Activated CD8-positive, alpha-beta T cell treated with anti-CD3 and anti-CD28 coated beads for 36 hours (primary cell): ENCODE measurements at regions not wholly inside any gene's neighbourhood (a gene's known extent, or its start where the extent isn't known, plus 50 kb on each side); places are given as distances from the start of the nearest gene placed in this dataset.
"Not testable (repeated sequence)": the region's sequence is repeated elsewhere in the genome, so short reads cannot be mapped to it uniquely, and the experiment has no call there.

Experiments
- ATAC-seq: fragments of 200-7000 bp; cut with Tn5 transposase; one replicate; pipeline ENCODE4 v1.10.0; 2021; ENCODE audit warnings: mild to moderate bottlenecking, moderate library complexity
- CTCF ChIA-PET: fragments of 350-600 bp; sonication (Branson Sonifier 250); formaldehyde crosslinking; loops from one replicate; lab custom pipeline; 2021; ENCODE audit warnings: antibody characterized with exemption; lab: Charles Lee
- POLR2A ChIA-PET: fragments of 350-600 bp; sonication (Branson Sonifier 250); formaldehyde crosslinking; loops from one replicate; lab custom pipeline; 2021; ENCODE audit warnings: antibody characterized with exemption; lab: Charles Lee
- DNase-seq: peaks from one replicate; pipeline ENCODE4 v3.0.0-alpha.2; 2020
- H3K27ac Mint-ChIP-seq: one replicate; pipeline ENCODE4 v1.8.0; 2021; ENCODE audit warnings: mild to moderate bottlenecking, mixed read lengths
- H3K27me3 Mint-ChIP-seq: one replicate; pipeline ENCODE4 v1.8.0; 2021; ENCODE audit warnings: mixed read lengths
- H3K36me3 Mint-ChIP-seq: one replicate; pipeline ENCODE4 v1.8.0; 2021; ENCODE audit warnings: low read depth, mixed read lengths
- H3K4me1 Mint-ChIP-seq: one replicate; pipeline ENCODE4 v1.8.0; 2021; ENCODE audit warnings: low read depth, mixed read lengths
- H3K4me3 Mint-ChIP-seq: one replicate; pipeline ENCODE4 v1.8.0; 2021; ENCODE audit warnings: mild to moderate bottlenecking, moderate library complexity, mixed read lengths
- H3K9me3 Mint-ChIP-seq: one replicate; pipeline ENCODE4 v1.8.0; 2021; ENCODE audit warnings: mixed read lengths
- intact Hi-C: fragments of 100-400 bp; cut with micrococcal nuclease; formaldehyde crosslinking; loops from one replicate; pipeline ENCODE4 v1.10.0; 2022
- TF ChIP-seq, protein P1 (sequence below): fragments of 200-600 bp; IDR thresholded peaks from one replicate; pipeline ENCODE4 v1.8.0; 2022; ENCODE audit warnings: antibody characterized with exemption, mild to moderate bottlenecking

DNA sequence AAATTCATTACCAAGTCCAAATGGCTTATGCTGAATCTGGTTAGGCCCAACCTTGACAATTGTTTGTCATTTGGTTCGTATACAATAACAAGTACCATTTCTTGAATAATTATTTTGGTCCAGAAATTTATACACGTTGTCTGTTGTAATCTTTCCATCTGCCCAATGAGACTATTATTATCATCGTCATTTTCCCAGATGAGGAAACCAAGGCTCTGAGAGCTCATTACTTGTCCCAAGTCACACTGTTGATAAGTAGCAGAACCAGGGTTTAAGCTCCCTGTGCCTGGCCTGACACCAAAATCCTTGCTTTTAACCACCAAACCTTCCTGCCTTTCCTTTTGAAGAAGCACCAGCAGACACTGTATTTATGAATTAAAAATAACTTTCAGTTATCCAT lies 81.3 kb downstream of the RGS2 start:
- H3K27ac Mint-ChIP-seq: no peak overlapping the region
- CTCF ChIA-PET: no interaction called here
- ATAC-seq: no peak
- DNase-seq: no peak
- no peaks in the 10 kb centered on the region for H3K36me3 Mint-ChIP-seq
- H3K9me3 Mint-ChIP-seq: no peaks in the 10 kb centered on the region
- POLR2A ChIA-PET: no interaction called here
- no peak overlapping the region for H3K4me3 Mint-ChIP-seq
- H3K27me3 Mint-ChIP-seq: no peaks in the 10 kb centered on the region
- no peaks in the 10 kb centered on the region for H3K4me1 Mint-ChIP-seq
- intact Hi-C loops: no loop called here
- TF ChIP-seq, protein P1, sequence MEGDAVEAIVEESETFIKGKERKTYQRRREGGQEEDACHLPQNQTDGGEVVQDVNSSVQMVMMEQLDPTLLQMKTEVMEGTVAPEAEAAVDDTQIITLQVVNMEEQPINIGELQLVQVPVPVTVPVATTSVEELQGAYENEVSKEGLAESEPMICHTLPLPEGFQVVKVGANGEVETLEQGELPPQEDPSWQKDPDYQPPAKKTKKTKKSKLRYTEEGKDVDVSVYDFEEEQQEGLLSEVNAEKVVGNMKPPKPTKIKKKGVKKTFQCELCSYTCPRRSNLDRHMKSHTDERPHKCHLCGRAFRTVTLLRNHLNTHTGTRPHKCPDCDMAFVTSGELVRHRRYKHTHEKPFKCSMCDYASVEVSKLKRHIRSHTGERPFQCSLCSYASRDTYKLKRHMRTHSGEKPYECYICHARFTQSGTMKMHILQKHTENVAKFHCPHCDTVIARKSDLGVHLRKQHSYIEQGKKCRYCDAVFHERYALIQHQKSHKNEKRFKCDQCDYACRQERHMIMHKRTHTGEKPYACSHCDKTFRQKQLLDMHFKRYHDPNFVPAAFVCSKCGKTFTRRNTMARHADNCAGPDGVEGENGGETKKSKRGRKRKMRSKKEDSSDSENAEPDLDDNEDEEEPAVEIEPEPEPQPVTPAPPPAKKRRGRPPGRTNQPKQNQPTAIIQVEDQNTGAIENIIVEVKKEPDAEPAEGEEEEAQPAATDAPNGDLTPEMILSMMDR: no peak

DNA sequence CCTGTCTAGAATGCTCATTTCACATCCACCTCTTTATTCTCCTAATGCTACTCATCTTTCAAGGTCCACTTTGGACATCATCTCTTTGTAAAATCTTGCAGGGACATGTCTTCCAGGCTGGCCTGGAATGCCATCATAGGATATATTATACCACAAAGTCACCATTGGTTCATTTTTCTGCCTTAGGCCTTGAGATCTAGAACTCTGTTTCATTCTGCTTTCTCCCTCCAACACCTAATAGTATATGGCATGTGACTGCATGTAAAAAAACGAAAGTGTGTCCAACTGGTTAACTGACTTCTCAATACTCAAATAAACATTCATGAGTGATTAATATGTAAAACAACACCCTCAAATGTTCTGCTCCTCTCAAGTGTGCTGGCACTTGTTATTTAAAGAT lies 84.1 kb downstream of the RGS2 start:
- H3K4me3 Mint-ChIP-seq: no peak overlapping the region
- no peak for DNase-seq
- H3K27ac Mint-ChIP-seq: no peak overlapping the region
- TF ChIP-seq, protein P1: no peak
- ATAC-seq: no peak
- POLR2A ChIA-PET: no interaction called here
- intact Hi-C loops: no loop called here
- no peaks in the 10 kb centered on the region for H3K9me3 Mint-ChIP-seq
- no peaks in the 10 kb centered on the region for H3K36me3 Mint-ChIP-seq
- no peaks in the 10 kb centered on the region for H3K27me3 Mint-ChIP-seq
- H3K4me1 Mint-ChIP-seq: no peaks in the 10 kb centered on the region
- CTCF ChIA-PET: no interaction called here

DNA sequence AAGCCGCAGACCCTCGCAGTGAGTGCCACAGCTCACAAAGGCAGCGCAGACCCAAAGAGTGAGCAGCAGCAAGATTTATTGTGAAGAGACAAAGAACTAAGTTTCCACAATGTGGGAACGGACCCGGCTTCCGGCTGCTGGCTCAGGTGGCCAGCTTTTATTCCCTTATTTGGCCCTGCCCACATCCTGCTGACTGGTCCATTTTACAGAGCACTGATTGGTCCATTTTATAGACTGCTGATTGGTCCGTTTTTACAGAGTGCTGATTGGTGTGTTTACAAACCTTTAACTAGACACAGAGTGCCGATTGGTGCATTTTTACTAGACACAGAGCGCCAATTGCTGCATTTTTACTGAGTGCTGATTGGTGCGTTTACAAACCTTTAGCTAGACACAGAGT lies 86.6 kb downstream of the RGS2 start:
- H3K4me1 Mint-ChIP-seq, H3K4me3 Mint-ChIP-seq, H3K27me3 Mint-ChIP-seq, POLR2A ChIA-PET, ATAC-seq, H3K27ac Mint-ChIP-seq, H3K36me3 Mint-ChIP-seq, DNase-seq, CTCF ChIA-PET, H3K9me3 Mint-ChIP-seq, intact Hi-C loops: not testable (repeated sequence)

DNA sequence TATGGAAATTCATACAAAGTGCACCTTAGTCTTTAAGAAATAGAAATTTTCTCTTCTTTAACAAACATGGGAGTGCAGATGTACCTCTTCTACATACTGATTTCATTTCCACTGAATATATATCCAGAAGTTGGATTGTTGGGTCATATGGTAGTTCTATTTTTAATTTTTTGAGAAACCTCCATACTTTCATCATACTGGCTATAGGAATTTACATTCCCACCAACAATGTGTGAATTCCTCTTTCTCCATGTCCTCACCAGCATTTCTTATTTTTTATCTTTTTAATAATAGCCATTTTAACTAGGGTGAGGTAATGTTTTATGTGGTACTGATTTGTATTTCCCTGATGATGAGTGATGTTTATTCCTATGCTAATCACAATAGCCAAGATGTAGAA lies 87.5 kb downstream of the RGS2 start:
- DNase-seq: no peak
- H3K4me3 Mint-ChIP-seq: no peak overlapping the region
- no peaks in the 10 kb centered on the region for H3K36me3 Mint-ChIP-seq

DNA sequence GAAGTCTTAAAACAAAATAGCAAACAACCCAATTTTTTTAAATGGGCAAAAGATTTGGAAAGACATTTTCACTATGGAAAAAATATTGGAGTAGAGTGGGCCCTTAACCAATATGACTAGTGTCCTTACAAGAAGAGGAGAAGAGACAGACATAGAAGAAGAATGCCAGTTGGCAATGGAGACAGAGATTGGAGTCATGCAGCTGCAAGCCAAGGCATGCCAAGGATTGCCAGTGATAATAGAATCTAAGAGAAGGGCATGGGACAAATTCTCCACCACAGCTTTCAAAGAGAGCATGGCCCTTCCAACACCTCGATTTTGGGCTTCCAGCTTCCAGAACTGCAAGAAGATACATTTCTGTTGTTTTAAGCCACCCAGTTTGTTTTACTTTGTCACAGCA lies 92.7 kb downstream of the RGS2 start:
- no peaks in the 10 kb centered on the region for H3K36me3 Mint-ChIP-seq
- H3K27me3 Mint-ChIP-seq: no peaks in the 10 kb centered on the region
- no peak overlapping the region for H3K27ac Mint-ChIP-seq
- ChIA-PET CTCF (interaction anchor here (1.3 kb wide), 1 partner anchor 29 kb away, joined by 3 read pairs; no protein-coding TSS in a partner anchor), POLR2A (no interaction called here)
- H3K4me1 Mint-ChIP-seq: peaks cover 7% of the 10 kb centered on the region
- DNase-seq (no peak), ATAC-seq (no peak)
- intact Hi-C loops: no loop called here
- H3K9me3 Mint-ChIP-seq: no peaks in the 10 kb centered on the region
- TF ChIP-seq, protein P1: no peak
- H3K4me3 Mint-ChIP-seq: no peak overlapping the region

More for the DNA sequence above, 87.5 kb downstream of the RGS2 start:
- TF ChIP-seq, protein P1: no peak
- ChIA-PET CTCF (no interaction called here), POLR2A (no interaction called here)
- intact Hi-C loops: no loop called here
- H3K9me3 Mint-ChIP-seq: no peaks in the 10 kb centered on the region
- no peaks in the 10 kb centered on the region for H3K27me3 Mint-ChIP-seq
- no peak for ATAC-seq
- H3K27ac Mint-ChIP-seq: no peak overlapping the region
- H3K4me1 Mint-ChIP-seq: no peaks in the 10 kb centered on the region

DNA sequence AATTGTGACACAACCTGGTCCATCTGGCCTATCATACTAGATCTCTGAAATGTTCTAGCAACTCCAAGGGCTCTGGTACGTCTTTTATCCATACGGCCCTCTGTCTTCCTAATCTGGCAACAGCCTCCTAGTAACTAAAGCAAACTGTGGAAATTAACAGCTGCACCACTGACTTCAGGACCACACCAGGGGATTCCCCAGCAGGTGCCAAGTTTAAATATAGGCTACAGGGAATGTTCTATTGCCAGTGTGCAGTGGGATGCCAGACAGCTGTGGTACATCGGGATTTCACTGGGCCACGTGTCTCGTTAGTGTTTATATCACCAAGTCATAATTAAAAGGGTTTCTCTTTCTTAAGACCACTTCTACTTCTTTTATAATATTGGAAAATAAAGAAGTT lies 94.3 kb downstream of the RGS2 start:
- Mint-ChIP-seq H3K4me3 (no peak overlapping the region), H3K4me1 (peaks cover 7% of the 10 kb centered on the region), H3K27ac (no peak overlapping the region), H3K36me3 (no peaks in the 10 kb centered on the region), H3K27me3 (no peaks in the 10 kb centered on the region), H3K9me3 (no peaks in the 10 kb centered on the region)
- ATAC-seq (no peak), DNase-seq (no peak)
- ChIA-PET POLR2A (no interaction called here), CTCF (no interaction called here)
- TF ChIP-seq, protein P1: no peak
- intact Hi-C loops: no loop called here
